ENCODE measurements at regions not wholly inside any gene's neighbourhood (a gene's known extent, or its start where the extent isn't known, plus 50 kb on each side); places are given as distances from the start of the nearest gene placed in this dataset.
A peak's percentile ranks its signal among the peaks of the same experiment; 100 is the strongest.

GRCh38 chr3:159802864-159803263 lies 185.8 kb upstream of the IL12A start:
- H3K4me3 ChIP-seq (ENCODE audit: low read depth, low read length), result no peak overlapping the region
- POLR2A ChIA-PET, result interaction anchor here (0.6 kb wide), 2 partner anchors 63 to 229 kb away, joined by 5 to 6 read pairs; no protein-coding TSS in a partner anchor
- H3K4me1 ChIP-seq (ENCODE audit: control insufficient read depth, insufficient read depth, low read length), result peaks cover 30% of the 10 kb centered on the region
- no peak overlapping the region for H3K27ac ChIP-seq (ENCODE audit: extremely low read depth, low read depth, low read length)
- H3K9me3 ChIP-seq (ENCODE audit: control insufficient read depth, insufficient read depth, low read depth, low read length), result no peaks in the 10 kb centered on the region
- TF ChIP-seq ZNF473 (tag by site-specific recombination; IDR thresholded peaks at IDR 0.05) (no peak), ZNF10 (tag by site-specific recombination; IDR thresholded peaks at IDR 0.05) (no peak), ZSCAN16 (tag by site-specific recombination; IDR thresholded peaks at IDR 0.05) (no peak)
- no peaks in the 10 kb centered on the region for H3K36me3 ChIP-seq (ENCODE audit: control insufficient read depth in 2 of 2, insufficient read depth in 1 of 2, low read length in 2 of 2)
- CTCF ChIA-PET, result interaction anchor here (0.5 to 0.9 kb wide), 5 partner anchors 22 to 492 kb away, joined by 3 to 4 read pairs (median 3); no protein-coding TSS in a partner anchor

DNA sequence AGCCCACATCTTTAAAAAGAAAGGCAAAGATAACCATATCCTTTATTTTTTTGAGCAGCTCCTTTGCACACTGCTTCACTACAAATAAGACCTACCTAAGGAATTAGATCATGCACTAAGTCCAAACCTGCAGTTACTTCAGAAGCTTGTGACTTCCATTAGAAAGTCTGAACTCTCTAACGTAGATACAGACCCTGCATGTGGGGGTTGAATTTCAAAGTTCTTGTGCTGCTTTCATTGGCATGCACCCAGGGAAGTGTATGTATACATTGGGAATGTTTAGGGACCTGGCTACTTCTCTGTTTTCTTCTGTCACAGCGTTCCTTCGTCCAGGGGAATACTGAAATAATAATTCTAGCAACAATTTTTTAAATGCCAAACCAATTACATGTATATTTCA lies 185.2 kb upstream of the IL12A start:
- Histone ChIP-seq H3K27ac (ENCODE audit: extremely low read depth, low read depth, low read length) (no peak overlapping the region), H3K4me3 (ENCODE audit: low read depth, low read length) (no peak overlapping the region), H3K4me1 (ENCODE audit: control insufficient read depth, insufficient read depth, low read length) (peaks cover 30% of the 10 kb centered on the region), H3K36me3 (ENCODE audit: control insufficient read depth in 2 of 2, insufficient read depth in 1 of 2, low read length in 2 of 2) (no peaks in the 10 kb centered on the region), H3K9me3 (ENCODE audit: control insufficient read depth, insufficient read depth, low read depth, low read length) (no peaks in the 10 kb centered on the region)
- CTCF ChIA-PET, result interaction anchor here (0.5 to 3.0 kb wide), 9 partner anchors 9 to 492 kb away, joined by 3 to 12 read pairs (median 3); no protein-coding TSS in a partner anchor
- POLR2A ChIA-PET, result interaction anchor here (0.6 to 2.0 kb wide), 4 partner anchors 38 to 229 kb away, joined by 5 to 7 read pairs (median 6); no protein-coding TSS in a partner anchor
- no peak for TF ChIP-seq BCL11A (tag by site-specific recombination; IDR thresholded peaks at IDR 0.05; ENCODE audit: low read depth)
- TF ChIP-seq, protein P1, sequence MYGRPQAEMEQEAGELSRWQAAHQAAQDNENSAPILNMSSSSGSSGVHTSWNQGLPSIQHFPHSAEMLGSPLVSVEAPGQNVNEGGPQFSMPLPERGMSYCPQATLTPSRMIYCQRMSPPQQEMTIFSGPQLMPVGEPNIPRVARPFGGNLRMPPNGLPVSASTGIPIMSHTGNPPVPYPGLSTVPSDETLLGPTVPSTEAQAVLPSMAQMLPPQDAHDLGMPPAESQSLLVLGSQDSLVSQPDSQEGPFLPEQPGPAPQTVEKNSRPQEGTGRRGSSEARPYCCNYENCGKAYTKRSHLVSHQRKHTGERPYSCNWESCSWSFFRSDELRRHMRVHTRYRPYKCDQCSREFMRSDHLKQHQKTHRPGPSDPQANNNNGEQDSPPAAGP (tag by site-specific recombination; IDR thresholded peaks at IDR 0.05), result no peak
- TF ChIP-seq SETDB1 (IDR thresholded peaks at IDR 0.05; ENCODE audit: insufficient read length, low read length), result no peak
- no peak for TF ChIP-seq ZNF529 (tag by site-specific recombination; IDR thresholded peaks at IDR 0.05; ENCODE audit: insufficient replicate concordance)
- TF ChIP-seq ZSCAN30 (tag by site-specific recombination; IDR thresholded peaks at IDR 0.05), result peak; percentile 45; the same call in 1 of the 2 replicates
- no peak for TF ChIP-seq HOXA7 (CRISPR knock-in tag; IDR thresholded peaks at IDR 0.05; ENCODE audit: borderline replicate concordance)
- TF ChIP-seq ZNF776 (tag by site-specific recombination; IDR thresholded peaks at IDR 0.05; ENCODE audit: borderline replicate concordance), result no peak
- TF ChIP-seq ZNF843 (tag by site-specific recombination; IDR thresholded peaks at IDR 0.05), result 0 out of 2 replicates have a peak, but pooled peaks have one; percentile 28
- peak; percentile 59 for TF ChIP-seq ZNF629 (tag by site-specific recombination; IDR thresholded peaks at IDR 0.05)
- TF ChIP-seq ZBTB17 (tag by site-specific recombination; IDR thresholded peaks at IDR 0.05), result peak; percentile 65
- 0 out of 2 replicates have a peak, but pooled peaks have one; percentile 18 for TF ChIP-seq PRDM10 (tag by site-specific recombination; IDR thresholded peaks at IDR 0.05)
- TF ChIP-seq, protein P2, sequence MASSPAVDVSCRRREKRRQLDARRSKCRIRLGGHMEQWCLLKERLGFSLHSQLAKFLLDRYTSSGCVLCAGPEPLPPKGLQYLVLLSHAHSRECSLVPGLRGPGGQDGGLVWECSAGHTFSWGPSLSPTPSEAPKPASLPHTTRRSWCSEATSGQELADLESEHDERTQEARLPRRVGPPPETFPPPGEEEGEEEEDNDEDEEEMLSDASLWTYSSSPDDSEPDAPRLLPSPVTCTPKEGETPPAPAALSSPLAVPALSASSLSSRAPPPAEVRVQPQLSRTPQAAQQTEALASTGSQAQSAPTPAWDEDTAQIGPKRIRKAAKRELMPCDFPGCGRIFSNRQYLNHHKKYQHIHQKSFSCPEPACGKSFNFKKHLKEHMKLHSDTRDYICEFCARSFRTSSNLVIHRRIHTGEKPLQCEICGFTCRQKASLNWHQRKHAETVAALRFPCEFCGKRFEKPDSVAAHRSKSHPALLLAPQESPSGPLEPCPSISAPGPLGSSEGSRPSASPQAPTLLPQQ (tag by site-specific recombination; IDR thresholded peaks at IDR 0.05), result no peak
- no peak for TF ChIP-seq ZNF138 (tag by site-specific recombination; IDR thresholded peaks at IDR 0.05; ENCODE audit: borderline replicate concordance)
- TF ChIP-seq, protein P3, sequence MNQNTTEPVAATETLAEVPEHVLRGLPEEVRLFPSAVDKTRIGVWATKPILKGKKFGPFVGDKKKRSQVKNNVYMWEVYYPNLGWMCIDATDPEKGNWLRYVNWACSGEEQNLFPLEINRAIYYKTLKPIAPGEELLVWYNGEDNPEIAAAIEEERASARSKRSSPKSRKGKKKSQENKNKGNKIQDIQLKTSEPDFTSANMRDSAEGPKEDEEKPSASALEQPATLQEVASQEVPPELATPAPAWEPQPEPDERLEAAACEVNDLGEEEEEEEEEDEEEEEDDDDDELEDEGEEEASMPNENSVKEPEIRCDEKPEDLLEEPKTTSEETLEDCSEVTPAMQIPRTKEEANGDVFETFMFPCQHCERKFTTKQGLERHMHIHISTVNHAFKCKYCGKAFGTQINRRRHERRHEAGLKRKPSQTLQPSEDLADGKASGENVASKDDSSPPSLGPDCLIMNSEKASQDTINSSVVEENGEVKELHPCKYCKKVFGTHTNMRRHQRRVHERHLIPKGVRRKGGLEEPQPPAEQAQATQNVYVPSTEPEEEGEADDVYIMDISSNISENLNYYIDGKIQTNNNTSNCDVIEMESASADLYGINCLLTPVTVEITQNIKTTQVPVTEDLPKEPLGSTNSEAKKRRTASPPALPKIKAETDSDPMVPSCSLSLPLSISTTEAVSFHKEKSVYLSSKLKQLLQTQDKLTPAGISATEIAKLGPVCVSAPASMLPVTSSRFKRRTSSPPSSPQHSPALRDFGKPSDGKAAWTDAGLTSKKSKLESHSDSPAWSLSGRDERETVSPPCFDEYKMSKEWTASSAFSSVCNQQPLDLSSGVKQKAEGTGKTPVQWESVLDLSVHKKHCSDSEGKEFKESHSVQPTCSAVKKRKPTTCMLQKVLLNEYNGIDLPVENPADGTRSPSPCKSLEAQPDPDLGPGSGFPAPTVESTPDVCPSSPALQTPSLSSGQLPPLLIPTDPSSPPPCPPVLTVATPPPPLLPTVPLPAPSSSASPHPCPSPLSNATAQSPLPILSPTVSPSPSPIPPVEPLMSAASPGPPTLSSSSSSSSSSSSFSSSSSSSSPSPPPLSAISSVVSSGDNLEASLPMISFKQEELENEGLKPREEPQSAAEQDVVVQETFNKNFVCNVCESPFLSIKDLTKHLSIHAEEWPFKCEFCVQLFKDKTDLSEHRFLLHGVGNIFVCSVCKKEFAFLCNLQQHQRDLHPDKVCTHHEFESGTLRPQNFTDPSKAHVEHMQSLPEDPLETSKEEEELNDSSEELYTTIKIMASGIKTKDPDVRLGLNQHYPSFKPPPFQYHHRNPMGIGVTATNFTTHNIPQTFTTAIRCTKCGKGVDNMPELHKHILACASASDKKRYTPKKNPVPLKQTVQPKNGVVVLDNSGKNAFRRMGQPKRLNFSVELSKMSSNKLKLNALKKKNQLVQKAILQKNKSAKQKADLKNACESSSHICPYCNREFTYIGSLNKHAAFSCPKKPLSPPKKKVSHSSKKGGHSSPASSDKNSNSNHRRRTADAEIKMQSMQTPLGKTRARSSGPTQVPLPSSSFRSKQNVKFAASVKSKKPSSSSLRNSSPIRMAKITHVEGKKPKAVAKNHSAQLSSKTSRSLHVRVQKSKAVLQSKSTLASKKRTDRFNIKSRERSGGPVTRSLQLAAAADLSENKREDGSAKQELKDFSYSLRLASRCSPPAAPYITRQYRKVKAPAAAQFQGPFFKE (tag by site-specific recombination; IDR thresholded peaks at IDR 0.05; ENCODE audit: borderline replicate concordance), result no peak
- TF ChIP-seq OSR2 (tag by site-specific recombination; IDR thresholded peaks at IDR 0.05), result peak; percentile 90
- no peak for TF ChIP-seq ZBTB8A (tag by site-specific recombination; IDR thresholded peaks at IDR 0.05)
- TF ChIP-seq GLI4 (tag by site-specific recombination; IDR thresholded peaks at IDR 0.05), result no peak
- TF ChIP-seq ZNF132 (tag by site-specific recombination; IDR thresholded peaks at IDR 0.05; ENCODE audit: borderline replicate concordance), result no peak
- peak; percentile 33; the same call in 1 of the 2 replicates for TF ChIP-seq ZXDB (tag by site-specific recombination; IDR thresholded peaks at IDR 0.05)

Measured in HEK293 (cell line).